HepG2 (cell line): ENCODE measurements at regions not wholly inside any gene's neighbourhood (a gene's known extent, or its start where the extent isn't known, plus 50 kb on each side); places are given as distances from the start of the nearest gene placed in this dataset.

Source experiments
- ATAC-seq: fragments of 200-7000 bp; cut with Tn5 transposase; 3 replicates; pipeline ENCODE4 v1.9.1; 2020; ENCODE audit warnings: mild to moderate bottlenecking, moderate library complexity
- BruUV-seq: library from RNA; stranded (reverse); fragments of 400-500 nt; replicated peaks from 2 replicates; lab custom pipeline; 2021; lab: Mats Ljungman, UMichigan
- CTCF ChIA-PET: fragments of 300-600 bp; formaldehyde crosslinking; extraction: SDS; loops from one replicate; lab custom pipeline; 2021; ENCODE audit warnings: low total read pairs, inconsistent platforms, low intra/inter-chr PET ratio; lab: Yijun Ruan, JAX
- POLR2A ChIA-PET: fragments of 350-600 bp; sonication (Branson Sonifier 250); formaldehyde crosslinking; loops from one replicate; lab custom pipeline; 2020; ENCODE audit warnings: antibody characterized with exemption, inconsistent platforms; lab: Yijun Ruan, JAX
- DNase-seq: peaks from one replicate; pipeline ENCODE4 v3.0.0-alpha.2; 2015; ENCODE audit warnings: low spot score
- FAIRE-seq: peaks from 3 replicates; lab custom pipeline; 2011; peaks lifted over from hg19 to GRCh38; lab: Jason Lieb, UNC
- H2AFZ ChIP-seq: one replicate; pipeline ENCODE4 v1.6.1; 2011; ENCODE audit warnings: low read length, inconsistent platforms
- H3K27ac ChIP-seq: fragments of 300-600 bp; 3 replicates; pipeline ENCODE4 v1.8.0; 2011; ENCODE audit warnings: mixed run types, mild to moderate bottlenecking, mixed read lengths, low read length, inconsistent platforms; ENCODE audit not compliant: insufficient read depth; ENCODE audit errors: extremely low read length
- H3K27me3 ChIP-seq, 2 experiments: fragments of 200-600 bp in 1 of 2; 2 replicates in 1 of 2; 3 replicates in 1 of 2; pipeline versions ENCODE4 v1.6.0 to v1.8.0; 2011; ENCODE audit warnings: low read length in 2 of 2, mild to moderate bottlenecking in 2 of 2, moderate library complexity in 2 of 2, inconsistent platforms in 1 of 2; ENCODE audit not compliant: insufficient read depth in 2 of 2, control insufficient read depth in 1 of 2
- H3K36me3 ChIP-seq, 2 experiments: fragments of 200-600 bp in 1 of 2; replicated peaks in 1 of 2; 2 replicates in 1 of 2; 3 replicates in 1 of 2; pipeline versions ENCODE4 v1.5.1 to v1.8.0; 2011; ENCODE audit warnings: low read length in 2 of 2, inconsistent platforms in 1 of 2; ENCODE audit not compliant: insufficient read depth in 2 of 2, control insufficient read depth in 1 of 2
- H3K4me1 ChIP-seq: 2 replicates; pipeline ENCODE4 v1.5.1; 2012; ENCODE audit warnings: low read length, inconsistent platforms; ENCODE audit not compliant: insufficient read depth
- H3K4me2 ChIP-seq: 2 replicates; pipeline ENCODE4 v1.6.0; 2011; ENCODE audit warnings: low read depth, low read length, inconsistent platforms
- H3K4me3 ChIP-seq, 3 experiments: fragments of 200-600 bp in 1 of 3; sonication (generic), shearing (Covaris generic) in 1 of 3; replicated peaks in 1 of 3; 2 replicates each; pipeline ENCODE4 v1.5.1; 2011 to 2016; ENCODE audit warnings: low read length in 3 of 3, inconsistent platforms in 2 of 3, low read depth in 2 of 3, mild to moderate bottlenecking in 2 of 3, control low read depth in 1 of 3, mixed read lengths in 1 of 3; ENCODE audit not compliant: insufficient read depth in 1 of 3
- H3K79me2 ChIP-seq: one replicate; pipeline ENCODE4 v1.6.1; 2011; ENCODE audit warnings: low read length, inconsistent platforms; ENCODE audit not compliant: insufficient read depth
- H3K9ac ChIP-seq: 2 replicates; pipeline ENCODE4 v1.6.0; 2011; ENCODE audit warnings: mild to moderate bottlenecking, low read depth, low read length, inconsistent platforms; ENCODE audit not compliant: insufficient read depth
- H3K9me3 ChIP-seq: 2 replicates; pipeline ENCODE4 v1.5.1; 2012; ENCODE audit warnings: mild to moderate bottlenecking, low read length
- H4K20me1 ChIP-seq: 2 replicates; pipeline ENCODE4 v1.6.0; 2011; ENCODE audit warnings: inconsistent platforms, mild to moderate bottlenecking, low read length, moderate library complexity; ENCODE audit not compliant: insufficient read depth
- ADNP ChIP-seq: sonication (generic); formaldehyde crosslinking; IDR thresholded peaks from 2 replicates; pipeline ENCODE4 v1.4.0; 2020; ENCODE audit warnings: missing genetic modification reagents
- AGO2 ChIP-seq: fragments of 200-400 bp; formaldehyde crosslinking; optimal IDR thresholded peaks from 2 replicates; pipeline ENCODE3; 2017; ENCODE audit warnings: mild to moderate bottlenecking, low read depth, low read length, moderate library complexity
- E2F2 ChIP-seq: sonication (generic); formaldehyde crosslinking; IDR thresholded peaks from 2 replicates; pipeline ENCODE4 v1.4.0; 2020; ENCODE audit warnings: missing genetic modification reagents, borderline replicate concordance
- FOXA3 ChIP-seq: IDR thresholded peaks from 2 replicates; pipeline ENCODE4 v1.6.1; 2016; ENCODE audit warnings: missing genetic modification reagents, missing compliant biosample characterization
- HNRNPH1 ChIP-seq: fragments of 200-400 bp; formaldehyde crosslinking; optimal IDR thresholded peaks from 2 replicates; pipeline ENCODE3; 2017; ENCODE audit warnings: mild to moderate bottlenecking, low read depth, low read length
- KLF9 ChIP-seq: IDR thresholded peaks from 2 replicates; pipeline ENCODE4 v1.6.1; 2016; ENCODE audit warnings: low read depth
- KMT2A ChIP-seq: sonication (generic); formaldehyde crosslinking; IDR thresholded peaks from 2 replicates; pipeline ENCODE4 v1.4.0; 2020; ENCODE audit warnings: missing genetic modification reagents
- MIER2 ChIP-seq: IDR thresholded peaks from 2 replicates; pipeline ENCODE4 v1.6.1; 2016; ENCODE audit warnings: missing biosample characterization, missing genetic modification reagents
- REL ChIP-seq: sonication (generic); formaldehyde crosslinking; conservative IDR thresholded peaks from 2 replicates; pipeline ENCODE4 v1.8.0; 2022; ENCODE audit warnings: mild to moderate bottlenecking, missing genetic modification reagents, moderate library complexity
- TEAD2 ChIP-seq: sonication (generic); formaldehyde crosslinking; IDR thresholded peaks from 2 replicates; pipeline ENCODE4 v1.9.0; 2021; ENCODE audit warnings: missing genetic modification reagents
- U2AF1 ChIP-seq: fragments of 200-400 bp; formaldehyde crosslinking; optimal IDR thresholded peaks from 2 replicates; pipeline ENCODE3; 2017; ENCODE audit warnings: mild to moderate bottlenecking, low read depth, low read length
- UBTF ChIP-seq: sonication (generic); formaldehyde crosslinking; IDR thresholded peaks from 2 replicates; pipeline ENCODE4 v1.4.0; 2020; ENCODE audit warnings: mild to moderate bottlenecking, missing genetic modification reagents
- ZBTB1 ChIP-seq: sonication (generic); formaldehyde crosslinking; IDR thresholded peaks from 2 replicates; pipeline ENCODE4 v1.4.0; 2020; ENCODE audit warnings: missing genetic modification reagents, borderline replicate concordance
- ZNF235 ChIP-seq: sonication (generic); formaldehyde crosslinking; IDR thresholded peaks from 2 replicates; pipeline ENCODE4 v1.8.1; 2023; ENCODE audit warnings: mild to moderate bottlenecking, missing genetic modification reagents, borderline replicate concordance
- ZNF367 ChIP-seq: sonication (generic); formaldehyde crosslinking; IDR thresholded peaks from 2 replicates; pipeline ENCODE4 v1.4.0; 2020; ENCODE audit warnings: missing genetic modification reagents, borderline replicate concordance
- ZNF558 ChIP-seq: sonication (generic); formaldehyde crosslinking; IDR thresholded peaks from 2 replicates; pipeline ENCODE4 v1.9.0; 2022; ENCODE audit warnings: mild to moderate bottlenecking, missing genetic modification reagents, borderline replicate concordance
- ZNF577 ChIP-seq: sonication (generic); formaldehyde crosslinking; IDR thresholded peaks from 2 replicates; pipeline ENCODE4 v1.4.0; 2020; ENCODE audit warnings: mild to moderate bottlenecking, low read depth, missing genetic modification reagents, borderline replicate concordance
- ZNF580 ChIP-seq: IDR thresholded peaks from 2 replicates; pipeline ENCODE4 v1.6.1; 2016; ENCODE audit warnings: low read depth, borderline replicate concordance
- ZNF629 ChIP-seq: sonication (generic); formaldehyde crosslinking; conservative IDR thresholded peaks from 2 replicates; pipeline ENCODE4 v1.5.0; 2020; ENCODE audit warnings: missing genetic modification reagents
- ZNF672 ChIP-seq: sonication (generic); formaldehyde crosslinking; IDR thresholded peaks from 2 replicates; pipeline ENCODE4 v1.8.1; 2022; ENCODE audit warnings: missing genetic modification reagents
- WGBS: methylation state at CpG from one replicate; pipeline ENCODE4 v1.1.6; 2017; ENCODE audit warnings: low lambda C conversion rate; 5-methylcytosine and 5-hydroxymethylcytosine counted together
- in situ Hi-C: cut with HindIII; loops from 2 replicates; pipeline ENCODE4 v1.10.0; 2017; ENCODE audit warnings: low pct_unique_long_range_greater_than_20kb; ENCODE audit not compliant: extremely low pct_ligation_motif_present
- intact Hi-C: fragments of 100-400 bp; cut with micrococcal nuclease; formaldehyde crosslinking; loops from one replicate; pipeline ENCODE4 v1.10.0; 2022; ENCODE audit not compliant: unreplicated experiment

GRCh38 chr5:2141254-2142000 is 258.7 kb upstream of the IRX4 start (continued):
- TF ChIP-seq ZNF672 (no peak), U2AF1 (no peak), KLF9 (no peak), ZNF629 (no peak), ZNF367 (CRISPR knock-in tag) (no peak), HNRNPH1 (no peak), FOXA3 (CRISPR knock-in tag) (no peak), ZNF580 (no peak)

- Histone ChIP-seq H3K79me2 (no peaks in the 10 kb centered on the region), H3K27ac (no peak overlapping the region), H3K27me3 (peaks cover 5 to 62% of the 10 kb centered on the region in 2 experiments; a peak in 4 of 5 replicates), H2AFZ (no peak overlapping the region), H3K4me3 (no peak overlapping the region), H3K4me1 (peaks cover 1% of the 10 kb centered on the region; the same call in 1 of the 2 replicates), H3K9me3 (peaks cover 9% of the 10 kb centered on the region), H3K4me2 (no peak overlapping the region), H3K36me3 (no peaks in the 10 kb centered on the region), H4K20me1 (no peaks in the 10 kb centered on the region), H3K9ac (no peak overlapping the region)
- ATAC-seq: no peak
- DNase-seq: no peak
- BruUV-seq: no TSS peak
- CTCF ChIA-PET: no interaction called here
- POLR2A ChIA-PET: no interaction called here
- intact Hi-C loops (no loop called here), in situ Hi-C loops (no loop called here)
- FAIRE-seq: no peak
- no peak for TF ChIP-seq UBTF (CRISPR knock-in tag)
- no peak for TF ChIP-seq ZNF558 (CRISPR knock-in tag)
- no peak for TF ChIP-seq TEAD2
- no peak for TF ChIP-seq ZNF577 (CRISPR knock-in tag)
- TF ChIP-seq E2F2: no peak
- TF ChIP-seq ADNP: no peak
- no peak for TF ChIP-seq KMT2A (CRISPR knock-in tag)
- TF ChIP-seq MIER2: no peak
- no peak for TF ChIP-seq REL (CRISPR knock-in tag)
- TF ChIP-seq ZNF235 (CRISPR knock-in tag): no peak
- no peak for TF ChIP-seq ZBTB1 (CRISPR knock-in tag)
- no peak for TF ChIP-seq AGO2
- 52% methylated on average over 25 of the region's 25 CpGs for WGBS
These were observed 257.9 kb upstream of the IRX4 start for GRCh38 chr5:2140501-2141175.
